Activated CD4-positive, alpha-beta T cell treated with anti-CD3 and anti-CD28 coated beads, Interleukin-2, amount 10 ng/mL, durations not matched to agents 24 days and 14 days (primary cell): ENCODE measurements at regions not wholly inside any gene's neighbourhood (a gene's known extent, or its start where the extent isn't known, plus 50 kb on each side); places are given as distances from the start of the nearest gene placed in this dataset.
"Not testable (repeated sequence)": the region's sequence is repeated elsewhere in the genome, so short reads cannot be mapped to it uniquely, and the experiment has no call there.

Source experiments
- DNase-seq: peaks from one replicate; pipeline ENCODE4 v3.0.0; 2022
- H3K27ac Mint-ChIP-seq: one replicate; pipeline ENCODE4 v1.8.0; 2022; ENCODE audit warnings: mild to moderate bottlenecking, mixed read lengths
- H3K27me3 Mint-ChIP-seq: one replicate; pipeline ENCODE4 v1.8.0; 2022; ENCODE audit warnings: mixed read lengths
- H3K36me3 Mint-ChIP-seq: one replicate; pipeline ENCODE4 v1.8.0; 2022; ENCODE audit warnings: low read depth, mild to moderate bottlenecking, mixed read lengths
- H3K4me1 Mint-ChIP-seq: one replicate; pipeline ENCODE4 v1.8.0; 2021; ENCODE audit warnings: mixed read lengths
- H3K4me3 Mint-ChIP-seq: one replicate; pipeline ENCODE4 v1.8.0; 2022; ENCODE audit warnings: mild to moderate bottlenecking, moderate library complexity, mixed read lengths
- H3K9me3 Mint-ChIP-seq: one replicate; pipeline ENCODE4 v1.8.0; 2021; ENCODE audit warnings: mixed read lengths
- intact Hi-C: fragments of 100-400 bp; cut with micrococcal nuclease; formaldehyde crosslinking; loops from one replicate; pipeline ENCODE4 v1.15.1; 2023

- H3K27ac Mint-ChIP-seq, DNase-seq, H3K4me3 Mint-ChIP-seq, H3K9me3 Mint-ChIP-seq, intact Hi-C loops, H3K36me3 Mint-ChIP-seq, H3K27me3 Mint-ChIP-seq, H3K4me1 Mint-ChIP-seq: not testable (repeated sequence)
Observed at GRCh38 chr10:61818251-61818650, 83.2 kb upstream of the ARID5B start.

- no peak overlapping the region for H3K27ac Mint-ChIP-seq
- no peaks in the 10 kb centered on the region for H3K27me3 Mint-ChIP-seq
- no peaks in the 10 kb centered on the region for H3K36me3 Mint-ChIP-seq
- no peak overlapping the region for H3K4me3 Mint-ChIP-seq
- intact Hi-C loops = no loop called here
- DNase-seq = no peak
- H3K9me3 Mint-ChIP-seq = peaks cover 4% of the 10 kb centered on the region
- peaks cover 2% of the 10 kb centered on the region for H3K4me1 Mint-ChIP-seq
Observed at GRCh38 chr10:61819208-61819607, 82.3 kb upstream of the ARID5B start.

DNA sequence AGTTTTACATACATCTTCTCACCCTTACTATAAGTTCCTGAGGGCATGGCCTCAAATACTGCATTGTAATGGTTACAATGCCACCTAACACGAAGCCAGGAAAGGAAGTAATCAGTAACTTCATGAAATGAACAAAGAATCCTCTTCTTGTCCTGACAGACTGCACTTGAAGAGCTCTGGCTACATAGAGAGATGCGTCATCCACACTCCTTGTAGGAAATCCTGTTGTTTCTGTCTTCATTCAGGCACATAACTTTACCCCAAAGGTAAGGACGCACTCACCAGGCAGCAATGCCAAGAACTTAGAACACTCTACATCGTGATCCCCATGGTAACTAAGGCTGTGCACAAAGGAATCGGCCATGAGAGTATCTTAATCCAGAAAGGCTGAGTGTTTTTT is 80.3 kb upstream of the ARID5B start:
- Mint-ChIP-seq H3K36me3 (no peaks in the 10 kb centered on the region), H3K9me3 (peaks cover 7% of the 10 kb centered on the region), H3K4me3 (no peak overlapping the region), H3K27ac (no peak overlapping the region), H3K4me1 (peaks cover 2% of the 10 kb centered on the region), H3K27me3 (no peaks in the 10 kb centered on the region)
- no peak for DNase-seq
- intact Hi-C loops = no loop called here

DNA sequence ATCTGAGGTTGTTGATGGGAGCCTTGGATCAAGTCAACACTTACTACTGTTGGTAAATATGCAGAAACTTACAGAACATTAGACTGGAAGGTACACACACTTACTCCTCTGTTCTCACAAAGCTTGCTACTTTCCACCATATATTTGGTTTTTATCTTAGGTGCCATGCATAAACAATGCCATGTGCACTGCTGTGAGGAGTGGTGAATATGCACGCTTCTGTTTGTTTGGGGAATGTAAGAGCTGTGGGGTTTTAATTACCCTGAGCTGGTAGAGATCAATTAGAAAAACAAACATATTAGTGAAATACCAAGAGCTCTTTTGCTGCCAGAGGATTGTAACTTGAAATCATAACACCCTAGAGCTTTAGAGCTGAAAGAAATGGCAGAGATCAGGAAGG is 79.8 kb upstream of the ARID5B start:
- H3K27me3 Mint-ChIP-seq = no peaks in the 10 kb centered on the region
- H3K9me3 Mint-ChIP-seq = peaks cover 7% of the 10 kb centered on the region
- no peak overlapping the region for H3K27ac Mint-ChIP-seq
- intact Hi-C loops = no loop called here
- no peak for DNase-seq
- H3K4me1 Mint-ChIP-seq = peaks cover 2% of the 10 kb centered on the region
- no peaks in the 10 kb centered on the region for H3K36me3 Mint-ChIP-seq
- no peak overlapping the region for H3K4me3 Mint-ChIP-seq

DNA sequence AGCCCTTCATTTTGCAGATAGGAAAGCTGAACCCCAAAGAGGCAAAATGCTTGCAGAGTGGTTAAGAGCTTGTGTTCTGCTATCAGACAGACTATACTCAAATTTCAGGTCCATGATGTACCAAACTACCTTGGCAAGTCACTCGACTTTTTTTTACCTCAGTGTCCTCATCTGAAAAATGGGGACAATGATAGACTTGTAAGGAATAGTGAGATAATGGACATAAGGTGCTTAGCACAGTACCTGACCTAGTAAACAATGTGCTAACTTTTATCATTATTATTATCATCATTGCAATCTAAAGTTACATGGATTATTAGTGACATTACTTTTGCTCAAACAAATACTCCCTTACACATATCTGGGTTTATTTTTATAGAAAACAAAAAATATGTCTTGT is 79.4 kb upstream of the ARID5B start:
- DNase-seq = no peak
- peaks cover 2% of the 10 kb centered on the region for H3K4me1 Mint-ChIP-seq
- H3K27ac Mint-ChIP-seq = no peak overlapping the region
- intact Hi-C loops = no loop called here
- no peaks in the 10 kb centered on the region for H3K27me3 Mint-ChIP-seq
- peaks cover 7% of the 10 kb centered on the region for H3K9me3 Mint-ChIP-seq
- no peak overlapping the region for H3K4me3 Mint-ChIP-seq
- no peaks in the 10 kb centered on the region for H3K36me3 Mint-ChIP-seq

DNA sequence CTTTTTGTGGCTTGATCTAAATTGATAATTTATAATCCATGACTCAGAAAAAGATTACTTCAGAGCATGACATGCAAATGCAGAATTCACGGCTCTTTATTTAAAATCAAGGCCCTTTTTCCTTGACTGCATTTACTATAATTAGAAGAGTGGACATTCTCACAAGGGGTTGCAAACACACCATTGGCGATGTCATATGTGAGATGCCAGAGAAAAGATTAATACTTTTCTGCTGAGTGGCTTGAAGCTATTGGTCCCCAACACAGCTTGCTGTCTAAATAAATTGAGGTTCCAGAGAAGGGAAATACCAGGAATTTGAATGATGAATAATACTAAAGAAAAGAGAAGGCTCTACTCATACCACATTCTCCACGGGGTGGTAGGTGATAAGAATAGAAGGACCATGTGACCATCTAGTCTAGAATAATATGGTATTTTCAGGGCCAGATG is 78.7 kb upstream of the ARID5B start:
- Mint-ChIP-seq H3K4me3 (no peak overlapping the region), H3K9me3 (peaks cover 7% of the 10 kb centered on the region), H3K27me3 (peaks cover 2% of the 10 kb centered on the region), H3K27ac (no peak overlapping the region), H3K36me3 (no peaks in the 10 kb centered on the region), H3K4me1 (peaks cover 2% of the 10 kb centered on the region)
- intact Hi-C loops = no loop called here
- no peak for DNase-seq

GRCh38 chr10:61825001-61825400 is 76.5 kb upstream of the ARID5B start:
- Mint-ChIP-seq H3K9me3 (peaks cover 7% of the 10 kb centered on the region), H3K27me3 (peaks cover 2% of the 10 kb centered on the region), H3K36me3 (no peaks in the 10 kb centered on the region), H3K27ac (no peak overlapping the region), H3K4me3 (no peak overlapping the region), H3K4me1 (peaks cover 2% of the 10 kb centered on the region)
- intact Hi-C loops = no loop called here
- DNase-seq = no peak

DNA sequence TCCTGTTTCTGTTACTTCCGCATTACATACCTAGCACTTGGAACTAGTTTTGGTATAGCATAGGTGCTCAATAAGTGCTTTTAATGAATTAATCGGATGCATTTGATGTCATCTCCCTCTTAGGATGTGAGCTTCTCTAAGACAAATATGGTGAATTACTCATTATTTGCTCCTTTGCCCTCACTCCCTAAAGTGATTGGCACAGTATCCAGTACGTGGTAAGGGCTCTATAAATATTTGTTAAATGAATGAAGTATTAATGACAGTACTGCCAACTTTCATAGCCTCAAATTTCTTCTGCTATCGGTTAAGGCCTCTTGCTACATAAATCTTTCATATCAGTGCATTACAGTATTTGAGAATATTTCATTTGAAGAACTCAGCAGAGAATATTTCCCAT is 75.9 kb upstream of the ARID5B start:
- intact Hi-C loops = no loop called here
- no peak overlapping the region for H3K4me3 Mint-ChIP-seq

DNA sequence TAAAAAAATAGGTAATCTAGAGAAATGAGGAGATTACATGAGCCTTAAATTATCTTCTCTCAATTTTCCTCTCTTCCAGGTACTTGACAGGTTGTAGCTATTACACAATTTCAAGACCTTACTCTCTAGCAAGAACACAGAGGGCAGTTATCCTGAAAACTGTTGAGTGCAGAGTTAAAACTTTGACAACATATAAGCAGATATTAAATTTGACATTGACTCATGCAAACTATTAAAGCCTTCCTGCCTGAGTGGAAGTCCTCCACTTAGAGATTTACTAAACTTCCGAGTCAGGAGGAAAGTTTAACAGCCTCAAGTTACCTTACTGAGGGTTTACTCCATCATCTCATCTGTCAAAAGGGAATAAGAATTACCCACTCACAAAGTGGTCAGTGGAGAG is 73.5 kb upstream of the ARID5B start:
- Mint-ChIP-seq H3K27ac (no peak overlapping the region), H3K4me3 (no peak overlapping the region), H3K27me3 (peaks cover 2% of the 10 kb centered on the region), H3K9me3 (peaks cover 7% of the 10 kb centered on the region), H3K36me3 (no peaks in the 10 kb centered on the region), H3K4me1 (no peaks in the 10 kb centered on the region)
- intact Hi-C loops = no loop called here
- no peak for DNase-seq

More for the DNA sequence above, 75.9 kb upstream of the ARID5B start:
- Mint-ChIP-seq H3K27me3 (peaks cover 2% of the 10 kb centered on the region), H3K9me3 (peaks cover 7% of the 10 kb centered on the region), H3K4me1 (peaks cover 2% of the 10 kb centered on the region), H3K36me3 (no peaks in the 10 kb centered on the region), H3K27ac (no peak overlapping the region)
- no peak for DNase-seq

DNA sequence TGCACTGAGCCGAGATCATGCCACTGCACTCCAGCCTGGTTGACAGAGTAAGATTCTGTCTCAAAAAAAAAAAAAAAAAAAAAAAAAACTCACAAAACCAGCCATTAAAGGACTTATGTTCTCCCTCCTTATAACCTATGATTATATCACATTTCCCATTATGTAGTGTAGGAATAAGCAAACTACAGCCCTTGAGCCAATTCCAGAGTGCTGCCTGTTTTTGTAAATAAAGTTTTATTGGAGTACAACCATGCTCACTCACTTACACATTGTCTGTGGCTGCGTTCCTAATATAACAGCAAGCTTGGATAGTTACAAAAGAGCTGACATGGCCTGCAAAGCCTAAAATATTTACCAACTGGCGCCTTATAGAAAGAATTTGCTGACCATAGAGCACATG is 72.7 kb upstream of the ARID5B start:
- intact Hi-C loops = no loop called here

GRCh38 chr10:61830072-61830845 is 71.2 kb upstream of the ARID5B start:
- Mint-ChIP-seq H3K27me3 (peaks cover 2% of the 10 kb centered on the region), H3K27ac (no peak overlapping the region), H3K4me3 (no peak overlapping the region), H3K9me3 (no peaks in the 10 kb centered on the region), H3K4me1 (peaks cover 4% of the 10 kb centered on the region), H3K36me3 (no peaks in the 10 kb centered on the region)
- DNase-seq = no peak
- intact Hi-C loops = no loop called here

More for the DNA sequence above, 72.7 kb upstream of the ARID5B start:
- H3K4me1 Mint-ChIP-seq = no peaks in the 10 kb centered on the region
- no peak overlapping the region for H3K4me3 Mint-ChIP-seq
- H3K9me3 Mint-ChIP-seq = peaks cover 7% of the 10 kb centered on the region
- peaks cover 2% of the 10 kb centered on the region for H3K27me3 Mint-ChIP-seq
- H3K27ac Mint-ChIP-seq = no peak overlapping the region
- no peaks in the 10 kb centered on the region for H3K36me3 Mint-ChIP-seq
- DNase-seq = no peak

GRCh38 chr10:61830846-61831273 is 70.6 kb upstream of the ARID5B start:
- DNase-seq = no peak
- Mint-ChIP-seq H3K27me3 (peaks cover 2% of the 10 kb centered on the region), H3K9me3 (no peaks in the 10 kb centered on the region), H3K27ac (no peak overlapping the region), H3K4me1 (peaks cover 4% of the 10 kb centered on the region), H3K4me3 (no peak overlapping the region), H3K36me3 (no peaks in the 10 kb centered on the region)
- intact Hi-C loops = no loop called here

DNA sequence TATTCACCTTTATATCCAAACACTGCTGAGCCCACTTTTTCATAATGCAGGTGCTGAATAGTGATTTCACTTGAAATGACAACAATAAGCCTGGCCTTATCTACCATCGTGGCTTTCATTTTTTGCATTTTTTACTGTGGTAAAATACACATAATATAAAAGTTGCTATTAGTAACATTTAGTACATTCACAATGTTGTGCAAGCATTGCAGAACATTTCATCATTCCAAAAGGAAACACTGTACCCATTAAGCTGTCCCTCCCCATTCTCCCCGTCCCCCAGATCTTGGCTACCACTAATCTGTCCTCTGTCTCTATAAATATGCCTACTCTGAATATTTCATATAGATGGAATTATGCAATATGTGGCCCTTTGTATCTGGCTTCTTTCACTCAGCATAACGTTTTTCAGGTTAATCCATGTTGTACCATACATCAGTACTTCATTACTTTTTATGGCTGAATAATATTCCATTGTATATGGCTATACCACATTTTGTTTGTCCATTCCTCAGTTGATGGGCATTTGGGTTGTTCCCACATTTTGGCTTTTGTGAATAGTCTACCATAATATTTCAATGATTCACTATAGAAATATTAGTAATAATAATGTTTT is 68.5 kb upstream of the ARID5B start:
- no peaks in the 10 kb centered on the region for H3K9me3 Mint-ChIP-seq
- no peak overlapping the region for H3K4me3 Mint-ChIP-seq
- peaks cover 7% of the 10 kb centered on the region for H3K4me1 Mint-ChIP-seq
- DNase-seq = no peak
- H3K36me3 Mint-ChIP-seq = no peaks in the 10 kb centered on the region
- no peak overlapping the region for H3K27ac Mint-ChIP-seq
- no peaks in the 10 kb centered on the region for H3K27me3 Mint-ChIP-seq
- intact Hi-C loops = no loop called here

- no peaks in the 10 kb centered on the region for H3K27me3 Mint-ChIP-seq
- H3K4me3 Mint-ChIP-seq = no peak overlapping the region
- no peaks in the 10 kb centered on the region for H3K36me3 Mint-ChIP-seq
- H3K4me1 Mint-ChIP-seq = peaks cover 7% of the 10 kb centered on the region
- no peaks in the 10 kb centered on the region for H3K9me3 Mint-ChIP-seq
- intact Hi-C loops = no loop called here
- no peak overlapping the region for H3K27ac Mint-ChIP-seq
- no peak for DNase-seq
Observed at GRCh38 chr10:61834519-61834918, 67.0 kb upstream of the ARID5B start.
